ENCODE measurements at regions not wholly inside any gene's neighbourhood (a gene's known extent, or its start where the extent isn't known, plus 50 kb on each side); places are given as distances from the start of the nearest gene placed in this dataset.

GRCh38 chr2:187078297-187078696, 229.3 kb upstream of the ZSWIM2 start:
- no peak for FAIRE-seq
- H3K79me2 ChIP-seq (ENCODE audit: control insufficient read depth, insufficient read depth, low read length): no peaks in the 10 kb centered on the region
- CTCF ChIA-PET: interaction anchor here (0.7 kb wide), 1 partner anchor 70 kb away, joined by 3 read pairs; no protein-coding TSS in a partner anchor
- intact Hi-C loops (cut with micrococcal nuclease; ENCODE audit: unreplicated experiment): no loop called here
- in situ Hi-C loops (cut with MboI): no loop called here
- H3K27me3 ChIP-seq (replicated peaks in 1 of 2; ENCODE audit: control insufficient read depth in 2 of 2, insufficient read depth in 2 of 2, low read length in 1 of 2): no peaks in the 10 kb centered on the region
- H3K9me3 ChIP-seq (replicated peaks; ENCODE audit: control insufficient read depth, insufficient read depth, low read length): no peaks in the 10 kb centered on the region
- H2AFZ ChIP-seq (ENCODE audit: control insufficient read depth, low read depth, low read length): no peak overlapping the region
- POLR2A ChIA-PET: interaction anchor here (0.7 kb wide), 1 partner anchor 165 kb away, joined by 3 read pairs; no protein-coding TSS in a partner anchor
- no peak overlapping the region for H3K4me3 ChIP-seq
- BruUV-seq (replicated peaks): no TSS peak
- SMC1A ChIA-PET (ENCODE audit: uncharacterized antibody, unreplicated experiment): no interaction called here
- no peak for DNase-seq (ENCODE audit: low read depth, low spot score)
- no peaks in the 10 kb centered on the region for H4K20me1 ChIP-seq (ENCODE audit: control insufficient read depth, insufficient read depth)
- no peak overlapping the region for H3K9ac ChIP-seq (ENCODE audit: control insufficient read depth, insufficient read depth, low read length)
- WGBS (ENCODE audit: insufficient coverage, insufficient replicate concordance, low lambda C conversion rate, missing lambda C conversion rate): 0% methylated on average over 1 of the region's 1 CpG
- ATAC-seq: no peak
- RAD21 ChIA-PET (ENCODE audit: unreplicated experiment): no interaction called here
- H3K27ac ChIP-seq (ENCODE audit: control insufficient read depth, insufficient read depth): no peak overlapping the region
- no peaks in the 10 kb centered on the region for H3K36me3 ChIP-seq (ENCODE audit: control insufficient read depth in 2 of 2, insufficient read depth in 2 of 2, low read length in 1 of 2)
- no peak overlapping the region for H3K4me2 ChIP-seq (ENCODE audit: control insufficient read depth, insufficient read depth)
- no peaks in the 10 kb centered on the region for H3K4me1 ChIP-seq (ENCODE audit: control insufficient read depth, insufficient read depth, low read length)
- no peak for TF ChIP-seq YBX1 (IDR thresholded peaks at IDR 0.05)
- no peak for TF ChIP-seq E2F4 (IDR thresholded peaks at IDR 0.05; ENCODE audit: low read depth, low read length)
- no peak for TF ChIP-seq RFX5 (IDR thresholded peaks at IDR 0.05; ENCODE audit: low read depth, low read length)
- no peak for TF ChIP-seq PAX5 (IDR thresholded peaks at IDR 0.05; ENCODE audit: borderline replicate concordance, low read depth, low read length)
- no peak for TF ChIP-seq NR2C1 (IDR thresholded peaks at IDR 0.05)
- no peak for TF ChIP-seq SKIL (IDR thresholded peaks at IDR 0.05; ENCODE audit: low read depth, poor library complexity, severe bottlenecking)
- no peak for TF ChIP-seq RAD51 (IDR thresholded peaks at IDR 0.05)
- no peak for TF ChIP-seq ZBTB40 (IDR thresholded peaks at IDR 0.05; ENCODE audit: borderline replicate concordance)
- no peak for TF ChIP-seq HDAC6 (IDR thresholded peaks at IDR 0.05; ENCODE audit: unreplicated experiment)
- TF ChIP-seq CREB1 (IDR thresholded peaks at IDR 0.05; ENCODE audit: low read depth): no peak
- TF ChIP-seq RELB (IDR thresholded peaks at IDR 0.05; ENCODE audit: low read depth): no peak
- no peak for TF ChIP-seq BCL11A (IDR thresholded peaks at IDR 0.05; ENCODE audit: low read depth, low read length)
- TF ChIP-seq POU2F2 (IDR thresholded peaks at IDR 0.05; ENCODE audit: borderline replicate concordance, low read depth, low read length): no peak
- TF ChIP-seq ZSCAN29 (IDR thresholded peaks at IDR 0.05): no peak
- no peak for TF ChIP-seq SUZ12 (IDR thresholded peaks at IDR 0.05; ENCODE audit: unreplicated experiment)

All from GM12878 (cell line).